OCI-LY1 (cell line): ENCODE measurements at regions not wholly inside any gene's neighbourhood (a gene's known extent, or its start where the extent isn't known, plus 50 kb on each side); places are given as distances from the start of the nearest gene placed in this dataset.

ENCODE experiments used
- H2AFZ ChIP-seq: fragments of 200-600 bp; sonication (generic), shearing (Covaris generic); 2 replicates; pipeline ENCODE4 v1.6.0; 2014; ENCODE audit warnings: antibody characterized with exemption, mild to moderate bottlenecking, low read length
- H3F3A ChIP-seq: fragments of 200-600 bp; sonication (generic), shearing (Covaris generic); 2 replicates; pipeline ENCODE4 v1.6.0; 2014; ENCODE audit warnings: mild to moderate bottlenecking, antibody characterized with exemption, low read length, moderate library complexity; ENCODE audit not compliant: insufficient read depth
- H3K27ac ChIP-seq: fragments of 200-600 bp; sonication (generic); 2 replicates; pipeline ENCODE4 v1.5.1; 2014; ENCODE audit warnings: low read length, mixed run types, mild to moderate bottlenecking, low read depth; ENCODE audit not compliant: poor library complexity, severe bottlenecking
- H3K27me3 ChIP-seq: fragments of 200-600 bp; sonication (generic); 2 replicates; pipeline ENCODE4 v1.6.0; 2014; ENCODE audit warnings: antibody characterized with exemption, mild to moderate bottlenecking, low read length, moderate library complexity; ENCODE audit not compliant: insufficient read depth
- H3K36me3 ChIP-seq: fragments of 200-600 bp; sonication (generic); 2 replicates; pipeline ENCODE4 v1.6.1; 2014; ENCODE audit warnings: mild to moderate bottlenecking, antibody characterized with exemption, low read length, moderate library complexity, mixed read lengths; ENCODE audit not compliant: insufficient read depth
- H3K4me1 ChIP-seq: fragments of 200-600 bp; sonication (generic); 2 replicates; pipeline ENCODE4 v1.5.1; 2014; ENCODE audit warnings: mild to moderate bottlenecking, low read length, moderate library complexity; ENCODE audit not compliant: insufficient read depth, severe bottlenecking
- H3K4me2 ChIP-seq: fragments of 200-600 bp; sonication (generic), shearing (Covaris generic); 2 replicates; pipeline ENCODE4 v1.6.1; 2014; ENCODE audit warnings: low read length
- H3K4me3 ChIP-seq: fragments of 200-600 bp; sonication (generic); 2 replicates; pipeline ENCODE4 v1.5.1; 2014; ENCODE audit warnings: low read length, low read depth, mild to moderate bottlenecking, mixed read lengths; ENCODE audit not compliant: poor library complexity, severe bottlenecking
- H3K79me2 ChIP-seq: fragments of 200-600 bp; shearing (Covaris generic); 2 replicates; pipeline ENCODE4 v1.6.1; 2016; ENCODE audit warnings: mixed run types, low read length, mixed read lengths; ENCODE audit not compliant: insufficient read depth
- H3K9ac ChIP-seq: fragments of 200-600 bp; sonication (generic), shearing (Covaris generic); 2 replicates; pipeline ENCODE4 v1.6.1; 2014; ENCODE audit warnings: mild to moderate bottlenecking, low read length, mixed read lengths
- H3K9me2 ChIP-seq: fragments of 200-600 bp; sonication (generic), shearing (Covaris generic); 2 replicates; pipeline ENCODE4 v1.6.1; 2014; ENCODE audit warnings: low read depth, mild to moderate bottlenecking, low read length, mixed read lengths
- H3K9me3 ChIP-seq: fragments of 200-600 bp; shearing (Covaris generic); 2 replicates; pipeline ENCODE4 v1.6.1; 2014; ENCODE audit warnings: low read length, mixed read lengths
- H4K20me1 ChIP-seq: fragments of 200-600 bp; sonication (generic), shearing (Covaris generic); 2 replicates; pipeline ENCODE4 v1.6.0; 2016; ENCODE audit warnings: mild to moderate bottlenecking, low read length; ENCODE audit not compliant: insufficient read depth
- EZH2 ChIP-seq: fragments of 200-600 bp; sonication (generic), shearing (Covaris generic); IDR thresholded peaks from 2 replicates; pipeline ENCODE4 v1.8.0; 2017; ENCODE audit warnings: borderline replicate concordance, mixed run types, mild to moderate bottlenecking, antibody characterized with exemption, low read length, moderate library complexity, mixed read lengths
- TF ChIP-seq, protein P1 (sequence below): fragments of 200-600 bp; sonication (generic), shearing (Covaris generic); IDR thresholded peaks from 2 replicates; pipeline ENCODE4 v1.5.1; 2017; ENCODE audit warnings: mild to moderate bottlenecking, antibody characterized with exemption, low read length, moderate library complexity, mixed read lengths

DNA sequence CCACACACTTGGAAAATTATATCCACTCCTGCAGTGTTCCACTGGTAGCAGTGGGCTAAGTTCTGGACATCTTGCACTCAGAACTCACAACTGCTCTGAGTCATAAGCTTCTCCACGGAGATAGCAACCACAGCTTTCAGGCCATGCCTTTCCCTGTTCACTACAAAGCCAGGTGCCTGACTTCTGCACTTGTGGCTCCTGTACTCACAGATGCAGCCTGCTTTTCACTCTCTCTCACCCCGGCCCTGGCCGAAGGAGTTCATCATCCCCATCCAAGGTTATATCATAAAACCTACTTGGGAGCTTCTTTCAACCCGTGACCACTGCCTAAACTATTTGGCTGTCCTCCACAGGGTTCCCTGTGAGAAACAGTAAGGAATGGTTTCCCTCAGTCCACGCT is 999.4 kb downstream of the GLUD2 start:
- no peaks in the 10 kb centered on the region for H3K27me3 ChIP-seq
- no peak overlapping the region for H2AFZ ChIP-seq
- H4K20me1 ChIP-seq = no peaks in the 10 kb centered on the region
- no peak overlapping the region for H3K4me2 ChIP-seq
- TF ChIP-seq, protein P1, sequence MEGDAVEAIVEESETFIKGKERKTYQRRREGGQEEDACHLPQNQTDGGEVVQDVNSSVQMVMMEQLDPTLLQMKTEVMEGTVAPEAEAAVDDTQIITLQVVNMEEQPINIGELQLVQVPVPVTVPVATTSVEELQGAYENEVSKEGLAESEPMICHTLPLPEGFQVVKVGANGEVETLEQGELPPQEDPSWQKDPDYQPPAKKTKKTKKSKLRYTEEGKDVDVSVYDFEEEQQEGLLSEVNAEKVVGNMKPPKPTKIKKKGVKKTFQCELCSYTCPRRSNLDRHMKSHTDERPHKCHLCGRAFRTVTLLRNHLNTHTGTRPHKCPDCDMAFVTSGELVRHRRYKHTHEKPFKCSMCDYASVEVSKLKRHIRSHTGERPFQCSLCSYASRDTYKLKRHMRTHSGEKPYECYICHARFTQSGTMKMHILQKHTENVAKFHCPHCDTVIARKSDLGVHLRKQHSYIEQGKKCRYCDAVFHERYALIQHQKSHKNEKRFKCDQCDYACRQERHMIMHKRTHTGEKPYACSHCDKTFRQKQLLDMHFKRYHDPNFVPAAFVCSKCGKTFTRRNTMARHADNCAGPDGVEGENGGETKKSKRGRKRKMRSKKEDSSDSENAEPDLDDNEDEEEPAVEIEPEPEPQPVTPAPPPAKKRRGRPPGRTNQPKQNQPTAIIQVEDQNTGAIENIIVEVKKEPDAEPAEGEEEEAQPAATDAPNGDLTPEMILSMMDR = no peak
- no peak for TF ChIP-seq EZH2
- no peaks in the 10 kb centered on the region for H3K79me2 ChIP-seq
- H3K4me3 ChIP-seq = no peak overlapping the region
- H3K4me1 ChIP-seq = no peaks in the 10 kb centered on the region
- no peaks in the 10 kb centered on the region for H3K9me3 ChIP-seq
- no peaks in the 10 kb centered on the region for H3K9me2 ChIP-seq
- H3K36me3 ChIP-seq = no peaks in the 10 kb centered on the region
- no peak overlapping the region for H3K9ac ChIP-seq
- no peak overlapping the region for H3K27ac ChIP-seq
- no peaks in the 10 kb centered on the region for H3F3A ChIP-seq

- Histone ChIP-seq H3K27ac (no peak overlapping the region), H3K36me3 (no peaks in the 10 kb centered on the region), H2AFZ (no peak overlapping the region), H3K9me2 (no peaks in the 10 kb centered on the region), H3K79me2 (no peaks in the 10 kb centered on the region), H4K20me1 (no peaks in the 10 kb centered on the region), H3K4me2 (no peak overlapping the region), H3K4me3 (no peak overlapping the region), H3F3A (no peaks in the 10 kb centered on the region), H3K9me3 (no peaks in the 10 kb centered on the region), H3K9ac (no peak overlapping the region), H3K27me3 (no peaks in the 10 kb centered on the region), H3K4me1 (no peaks in the 10 kb centered on the region)
- TF ChIP-seq, protein P1 = no peak
- no peak for TF ChIP-seq EZH2
These were observed 999.9 kb downstream of the GLUD2 start for GRCh38 chrX:122047261-122047660.

- H3K9me2 ChIP-seq = no peaks in the 10 kb centered on the region
- no peak overlapping the region for H3K4me3 ChIP-seq
- H3K4me2 ChIP-seq = no peak overlapping the region
- no peak overlapping the region for H3K27ac ChIP-seq
- H2AFZ ChIP-seq = no peak overlapping the region
- no peaks in the 10 kb centered on the region for H3K4me1 ChIP-seq
- H3K36me3 ChIP-seq = no peaks in the 10 kb centered on the region
- H3K9me3 ChIP-seq = no peaks in the 10 kb centered on the region
- no peaks in the 10 kb centered on the region for H3F3A ChIP-seq
- TF ChIP-seq, protein P1 = no peak
- no peak for TF ChIP-seq EZH2
- no peak overlapping the region for H3K9ac ChIP-seq
- H3K27me3 ChIP-seq = no peaks in the 10 kb centered on the region
- no peaks in the 10 kb centered on the region for H4K20me1 ChIP-seq
- no peaks in the 10 kb centered on the region for H3K79me2 ChIP-seq
These were observed 1008.0 kb downstream of the GLUD2 start for GRCh38 chrX:122055460-122055859.
